HK-2 (cell line): ENCODE measurements at regions not wholly inside any gene's neighbourhood (a gene's known extent, or its start where the extent isn't known, plus 50 kb on each side); places are given as distances from the start of the nearest gene placed in this dataset.

ENCODE experiments used
- DNase-seq: peaks from one replicate; pipeline ENCODE4 v3.0.0-alpha.2; 2018; ENCODE audit not compliant: unreplicated experiment

DNA sequence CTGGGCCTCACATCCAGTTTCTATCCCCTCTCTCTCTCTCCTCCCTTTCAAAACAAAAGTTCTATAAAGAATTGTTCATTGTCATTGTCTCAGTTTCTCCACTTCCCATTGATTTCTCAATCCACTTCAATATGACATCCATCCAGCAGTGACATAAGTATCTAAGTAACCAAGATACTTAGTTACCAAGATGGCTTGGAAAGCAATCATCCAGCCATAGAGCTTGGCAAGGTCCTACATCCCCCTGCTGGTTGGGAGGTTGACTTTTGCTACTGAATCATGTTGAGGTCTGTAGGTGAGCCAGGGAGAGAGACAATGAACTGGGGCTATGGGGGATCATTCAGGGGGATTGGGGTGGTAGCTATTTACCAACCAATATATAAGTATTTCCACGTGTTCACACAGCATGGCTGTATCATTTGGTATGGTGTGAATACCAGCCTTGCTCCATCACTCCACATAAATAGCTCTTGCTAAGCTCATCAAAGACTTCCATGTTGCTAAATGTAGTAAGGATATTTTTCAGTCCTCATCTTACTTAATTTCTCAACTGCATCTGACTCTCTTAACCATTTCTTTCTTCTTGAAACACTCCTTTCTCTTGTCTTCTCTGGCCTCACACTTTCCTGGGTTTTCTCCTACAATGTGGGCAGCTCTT, 58.8 kb upstream of the NTRK3 start:
- no peak for DNase-seq

DNA sequence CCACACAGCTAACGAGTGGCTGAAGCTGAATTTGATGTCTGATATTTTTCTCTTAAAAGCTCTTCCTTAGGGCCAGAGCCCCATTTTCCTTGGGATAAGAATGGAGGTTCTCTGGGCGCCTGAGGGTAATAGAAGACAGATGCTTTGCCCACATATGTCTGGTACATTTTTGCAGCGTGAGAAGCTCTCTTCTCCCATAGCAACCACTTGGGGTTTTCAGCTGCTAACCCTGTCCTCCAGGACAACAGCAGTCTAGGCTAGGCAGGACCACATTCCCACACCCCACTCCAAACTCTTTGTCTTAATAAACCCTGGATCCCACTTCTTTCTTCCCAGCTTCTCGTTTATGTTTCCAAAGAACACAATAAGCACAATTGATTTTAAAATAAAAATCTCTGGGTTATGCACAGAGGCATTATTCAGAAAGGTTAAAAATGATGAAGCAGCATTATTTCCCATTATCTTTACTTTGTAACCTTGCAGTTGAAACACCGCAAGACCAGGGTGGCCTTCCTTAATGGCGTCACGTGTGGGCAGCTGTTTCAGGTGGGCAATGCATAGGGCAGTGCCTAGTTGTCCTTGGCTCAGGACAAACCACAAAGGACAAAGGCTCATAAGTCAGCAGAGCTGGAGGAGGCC, 56.5 kb upstream of the NTRK3 start:
- DNase-seq: no peak

DNA sequence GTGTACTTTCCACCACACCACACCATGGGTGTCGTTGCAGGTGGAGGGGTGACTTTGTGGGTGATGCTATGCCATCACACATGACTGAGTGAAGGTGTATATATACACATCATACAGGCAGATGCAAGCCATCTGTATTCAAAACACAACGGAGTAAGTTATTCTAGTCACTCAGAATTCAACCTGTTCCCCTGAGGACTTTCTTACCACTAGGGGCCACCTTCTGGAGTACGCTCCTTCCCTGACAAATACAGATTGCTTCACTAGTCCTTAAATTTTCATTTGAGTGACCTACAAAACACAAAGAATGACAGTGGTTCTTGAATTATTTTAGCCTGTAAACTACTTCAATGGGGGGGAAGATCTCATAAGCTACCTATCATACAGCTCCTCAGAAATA, 52.8 kb upstream of the NTRK3 start:
- DNase-seq: no peak

DNA sequence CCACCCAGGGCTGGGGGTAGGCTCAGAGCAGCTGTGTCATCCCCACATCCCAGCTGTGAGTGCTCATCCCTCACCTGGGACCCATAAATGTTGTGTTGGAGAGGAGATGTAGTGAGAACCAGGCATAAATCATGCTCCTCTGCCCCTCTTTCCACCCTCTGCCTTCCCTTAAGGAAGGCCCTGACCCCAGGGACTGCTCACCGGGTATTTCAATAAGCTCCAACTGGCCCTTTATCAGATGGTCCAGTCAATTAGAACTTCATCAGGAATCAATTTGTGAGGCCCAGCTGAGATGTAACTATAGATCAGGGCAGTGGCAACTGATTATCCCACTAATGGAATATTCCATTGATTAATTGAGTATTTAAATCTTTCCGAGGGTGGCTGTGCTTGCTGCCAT, 50.8 kb upstream of the NTRK3 start:
- no peak for DNase-seq
